HCT116 (cell line): ENCODE measurements at regions not wholly inside any gene's neighbourhood (a gene's known extent, or its start where the extent isn't known, plus 50 kb on each side); places are given as distances from the start of the nearest gene placed in this dataset.
A peak's percentile ranks its signal among the peaks of the same experiment; 100 is the strongest.

Experiments
- ATAC-seq: fragments of 200-7000 bp; cut with Tn5 transposase; 2 replicates; pipeline ENCODE4 v1.9.1; 2020; ENCODE audit warnings: mild to moderate bottlenecking, moderate library complexity
- BruUV-seq: library from RNA; stranded (reverse); fragments of 400-500 nt; replicated peaks from 2 replicates; lab custom pipeline; 2021; lab: Mats Ljungman, UMichigan
- CTCF ChIA-PET: fragments of 300-600 bp; sonication (Branson Sonifier 250); formaldehyde crosslinking; loops from one replicate; lab custom pipeline; 2021; ENCODE audit warnings: antibody characterized with exemption; lab: Charles Lee
- POLR2A ChIA-PET: fragments of 300-600, 350-600 bp; sonication (Branson Sonifier 250); formaldehyde crosslinking; loops from one replicate; lab custom pipeline; 2021; ENCODE audit warnings: antibody characterized with exemption; lab: Charles Lee
- RAD21 ChIA-PET, 2 experiments: fragments of 300-600 bp; sonication (Branson Sonifier 250); formaldehyde crosslinking; loops; one replicate each; lab custom pipeline; 2023; ENCODE audit warnings: low total read pairs in 2 of 2; ENCODE audit not compliant: uncharacterized antibody in 2 of 2, unreplicated experiment in 2 of 2, low non-redundant PET in 1 of 2; lab: Charles Lee
- DNase-seq: peaks from one replicate; pipeline ENCODE4 v3.0.0-alpha.2; 2010; ENCODE audit warnings: low read depth, low spot score
- H2AFZ ChIP-seq: fragments of 200-600 bp; shearing (Covaris generic), sonication (generic); 2 replicates; pipeline ENCODE4 v1.6.1; 2017; ENCODE audit warnings: low read depth, mixed run types, mixed read lengths, antibody characterized with exemption, low read length; ENCODE audit not compliant: poor library complexity, severe bottlenecking
- H3K27ac ChIP-seq: 2 replicates; pipeline ENCODE4 v1.5.1; 2012; ENCODE audit warnings: low read depth, low read length
- H3K27me3 ChIP-seq: fragments of 200-600 bp; sonication (generic); 2 replicates; pipeline ENCODE4 v1.6.1; 2016; ENCODE audit warnings: mixed run types, low read length, mixed read lengths; ENCODE audit not compliant: insufficient read depth
- H3K36me3 ChIP-seq, 2 experiments: fragments of 200-500 bp in 1 of 2; fragments of 200-600 bp in 1 of 2; sonication (Bioruptor generic) in 1 of 2; sonication (generic) in 1 of 2; 2 replicates each; pipeline versions ENCODE4 v1.5.1 to v1.6.1; 2014 to 2016; ENCODE audit warnings: low read length in 2 of 2, inconsistent platforms in 1 of 2, mixed read lengths in 1 of 2, mixed run types in 1 of 2; ENCODE audit not compliant: insufficient read depth in 2 of 2, control insufficient read depth in 1 of 2
- H3K4me1 ChIP-seq, 2 experiments: fragments of 200-600 bp in 1 of 2; sonication (generic) in 1 of 2; 2 replicates each; pipeline versions ENCODE4 v1.5.1 to v1.6.1; 2012 to 2017; ENCODE audit warnings: low read length in 2 of 2, inconsistent platforms in 1 of 2, mild to moderate bottlenecking in 1 of 2, mixed read lengths in 1 of 2, mixed run types in 1 of 2, moderate library complexity in 1 of 2; ENCODE audit not compliant: insufficient read depth in 2 of 2, control insufficient read depth in 1 of 2
- H3K4me2 ChIP-seq: fragments of 200-600 bp; sonication (generic); 2 replicates; pipeline ENCODE4 v1.6.1; 2017; ENCODE audit warnings: mixed run types, low read length, mixed read lengths
- H3K4me3 ChIP-seq, 2 experiments: fragments of 200-600 bp in 1 of 2; sonication (generic) in 1 of 2; replicated peaks in 1 of 2; 2 replicates each; pipeline ENCODE4 v1.5.1; 2011 to 2016; ENCODE audit warnings: low read length in 2 of 2, control low read depth in 1 of 2, low read depth in 1 of 2, mild to moderate bottlenecking in 1 of 2, mixed read lengths in 1 of 2, mixed run types in 1 of 2
- H3K79me2 ChIP-seq: fragments of 200-600 bp; sonication (generic); 2 replicates; pipeline ENCODE4 v1.6.1; 2017; ENCODE audit warnings: mild to moderate bottlenecking, mixed run types, low read length, moderate library complexity, mixed read lengths; ENCODE audit not compliant: insufficient read depth
- H3K9ac ChIP-seq: fragments of 200-600 bp; sonication (generic); 2 replicates; pipeline ENCODE4 v1.6.1; 2016; ENCODE audit warnings: low read length, mixed read lengths
- H3K9me2 ChIP-seq: fragments of 200-600 bp; sonication (generic), shearing (Covaris generic); 2 replicates; pipeline ENCODE4 v1.6.1; 2017; ENCODE audit warnings: mixed run types, mild to moderate bottlenecking, moderate library complexity; ENCODE audit not compliant: insufficient read depth
- H3K9me3 ChIP-seq, 2 experiments: fragments of 200-500 bp in 1 of 2; fragments of 200-600 bp in 1 of 2; sonication (Bioruptor generic) in 1 of 2; sonication (generic) in 1 of 2; 2 replicates each; pipeline ENCODE4 v1.6.1; 2014 to 2017; ENCODE audit warnings: low read length in 2 of 2, mixed read lengths in 2 of 2, inconsistent platforms in 1 of 2, low read depth in 1 of 2, mild to moderate bottlenecking in 1 of 2, mixed run types in 1 of 2, moderate library complexity in 1 of 2; ENCODE audit not compliant: control insufficient read depth in 1 of 2, insufficient read depth in 1 of 2
- H4K20me1 ChIP-seq: fragments of 200-600 bp; sonication (generic), shearing (Covaris generic); 2 replicates; pipeline ENCODE4 v1.6.1; 2017; ENCODE audit warnings: mixed run types, mild to moderate bottlenecking, moderate library complexity; ENCODE audit not compliant: insufficient read depth
- CBX3 ChIP-seq: IDR thresholded peaks from 2 replicates; pipeline ENCODE4 v1.6.1; 2012; ENCODE audit warnings: low read depth
- ELF1 ChIP-seq: IDR thresholded peaks from 2 replicates; pipeline ENCODE4 v1.6.1; 2012; ENCODE audit warnings: low read depth, borderline replicate concordance
- POLR2A ChIP-seq: IDR thresholded peaks from 2 replicates; pipeline ENCODE4 v1.7.0; 2011; ENCODE audit warnings: borderline replicate concordance; ENCODE audit not compliant: insufficient read depth, insufficient read length; ENCODE audit errors: extremely low read depth
- POLR2AphosphoS5 ChIP-seq: IDR thresholded peaks from 2 replicates; pipeline ENCODE4 v1.6.1; 2011; ENCODE audit warnings: mild to moderate bottlenecking, low read depth, low read length, moderate library complexity
- RAD21 ChIP-seq: IDR thresholded peaks from 2 replicates; pipeline ENCODE4 v1.6.1; 2012; ENCODE audit warnings: low read depth, mild to moderate bottlenecking
- SIN3A ChIP-seq: IDR thresholded peaks from 2 replicates; pipeline ENCODE4 v1.6.1; 2012; ENCODE audit warnings: low read depth
- intact Hi-C: fragments of 100-400 bp; cut with micrococcal nuclease; formaldehyde crosslinking; loops from 2 replicates; pipeline ENCODE4 v1.10.0; 2022
- TF ChIP-seq, protein P1 (sequence below), 3 experiments: fragments of 200-600 bp in 1 of 3; sonication (generic) in 1 of 3; IDR thresholded peaks in 2 of 3; conservative IDR thresholded peaks in 1 of 3; 2 replicates each; pipeline ENCODE4 v1.5.1; 2012 to 2017; ENCODE audit warnings: low read depth in 2 of 3, low read length in 2 of 3, antibody characterized with exemption in 1 of 3, borderline replicate concordance in 1 of 3, control low read depth in 1 of 3, mild to moderate bottlenecking in 1 of 3, mixed read lengths in 1 of 3, mixed run types in 1 of 3, moderate library complexity in 1 of 3; ENCODE audit not compliant: insufficient read depth in 1 of 3

DNA sequence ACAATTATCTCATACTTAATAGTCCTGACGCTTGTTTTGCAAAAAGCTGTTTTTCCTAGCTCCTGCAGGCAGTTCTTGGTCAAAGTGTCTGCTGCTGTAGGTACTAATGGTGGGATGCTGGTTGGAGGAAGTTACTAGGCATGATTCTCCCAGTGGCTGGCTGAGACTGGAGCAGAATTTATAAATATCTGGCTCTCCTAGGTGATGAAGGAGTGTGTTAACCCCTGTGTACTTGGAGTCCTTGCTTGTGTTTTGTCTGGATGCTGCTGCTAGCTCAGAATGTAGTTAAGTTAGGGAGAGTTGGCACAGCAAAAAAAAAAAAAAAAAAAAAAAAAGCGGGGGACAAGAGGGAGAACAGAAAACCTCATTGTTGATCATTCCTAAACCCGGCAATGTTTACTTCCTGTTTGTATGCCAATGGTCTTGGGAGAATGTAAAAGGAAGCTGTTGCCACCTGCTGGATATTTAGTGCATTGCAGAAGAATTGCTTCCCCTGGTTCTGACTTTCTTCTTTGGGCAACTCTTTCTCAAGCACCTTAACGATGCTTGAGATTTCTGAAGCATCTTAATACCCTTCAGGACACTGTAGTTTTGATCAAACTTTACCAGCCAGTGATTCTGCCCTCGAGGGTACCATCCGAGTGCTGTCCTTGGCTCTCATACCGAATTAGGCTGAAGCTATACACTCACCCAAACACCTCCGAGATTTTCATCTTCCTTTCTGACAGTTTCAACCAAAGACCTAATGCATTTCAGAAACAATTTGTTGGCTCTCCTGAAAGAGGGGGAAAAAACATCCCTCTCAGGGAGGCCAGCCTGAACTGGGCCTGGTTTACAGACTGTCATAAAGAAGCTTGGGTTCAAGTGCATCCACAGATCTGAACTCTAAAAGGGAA, 71.7 kb upstream of the WWC1 start:
- peak; percentile 88 for ATAC-seq
- peak; percentile 68 for DNase-seq
- no peaks in the 10 kb centered on the region for H3K9me2 ChIP-seq
- no peaks in the 10 kb centered on the region for H3K9me3 ChIP-seq
- H3K4me3 ChIP-seq: no peak overlapping the region; a peak in 1 of 4 replicates
- peaks cover 0 to 4% of the 10 kb centered on the region in 2 experiments; a peak in 2 of 4 replicates for H3K4me1 ChIP-seq
- H2AFZ ChIP-seq: peak overlapping the region; percentile 100
- no peak overlapping the region for H3K9ac ChIP-seq
- peaks cover 28% of the 10 kb centered on the region for H3K27me3 ChIP-seq
- ChIA-PET RAD21 (interaction anchor here in 1 of 2 experiments (1.3 kb wide), 1 partner anchor 114 kb away, joined by 3 read pairs; no protein-coding TSS in a partner anchor), CTCF (interaction anchor here (0.7 to 2.0 kb wide), 5 partner anchors 15 to 497 kb away, joined by 3 to 12 read pairs (median 3); no protein-coding TSS in a partner anchor), POLR2A (no interaction called here)
- peak; percentile 89 for TF ChIP-seq RAD21
- no peak for TF ChIP-seq CBX3
- TF ChIP-seq POLR2AphosphoS5: no peak
- TF ChIP-seq, protein P1, sequence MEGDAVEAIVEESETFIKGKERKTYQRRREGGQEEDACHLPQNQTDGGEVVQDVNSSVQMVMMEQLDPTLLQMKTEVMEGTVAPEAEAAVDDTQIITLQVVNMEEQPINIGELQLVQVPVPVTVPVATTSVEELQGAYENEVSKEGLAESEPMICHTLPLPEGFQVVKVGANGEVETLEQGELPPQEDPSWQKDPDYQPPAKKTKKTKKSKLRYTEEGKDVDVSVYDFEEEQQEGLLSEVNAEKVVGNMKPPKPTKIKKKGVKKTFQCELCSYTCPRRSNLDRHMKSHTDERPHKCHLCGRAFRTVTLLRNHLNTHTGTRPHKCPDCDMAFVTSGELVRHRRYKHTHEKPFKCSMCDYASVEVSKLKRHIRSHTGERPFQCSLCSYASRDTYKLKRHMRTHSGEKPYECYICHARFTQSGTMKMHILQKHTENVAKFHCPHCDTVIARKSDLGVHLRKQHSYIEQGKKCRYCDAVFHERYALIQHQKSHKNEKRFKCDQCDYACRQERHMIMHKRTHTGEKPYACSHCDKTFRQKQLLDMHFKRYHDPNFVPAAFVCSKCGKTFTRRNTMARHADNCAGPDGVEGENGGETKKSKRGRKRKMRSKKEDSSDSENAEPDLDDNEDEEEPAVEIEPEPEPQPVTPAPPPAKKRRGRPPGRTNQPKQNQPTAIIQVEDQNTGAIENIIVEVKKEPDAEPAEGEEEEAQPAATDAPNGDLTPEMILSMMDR (IDR thresholded peaks at IDR 0.05 in 2 of 3, conservative IDR thresholded peaks at IDR 0.05 in 1 of 3; ENCODE audit: borderline replicate concordance in 1 of 3, insufficient read depth in 1 of 3, low read depth in 2 of 3, low read length in 2 of 3): peak; percentile 76 to 89 (median 83)
- no peak for TF ChIP-seq SIN3A
- peak; percentile 54 for TF ChIP-seq ELF1
- no peak for TF ChIP-seq POLR2A
- no peaks in the 10 kb centered on the region for H4K20me1 ChIP-seq
- intact Hi-C loops: loop anchor here (1.0 to 2.0 kb wide), 4 partner anchors 105 to 637 kb away; no protein-coding TSS in a partner anchor
- H3K79me2 ChIP-seq: no peaks in the 10 kb centered on the region
- peak overlapping the region; percentile 68 for H3K4me2 ChIP-seq
- BruUV-seq: no TSS peak
- H3K27ac ChIP-seq: no peak overlapping the region
- no peaks in the 10 kb centered on the region for H3K36me3 ChIP-seq
